Right ventricle myocardium superior (tissue), 1 donor: ENCODE measurements at regions not wholly inside any gene's neighbourhood (a gene's known extent, or its start where the extent isn't known, plus 50 kb on each side); places are given as distances from the start of the nearest gene placed in this dataset.
"Not testable (repeated sequence)": the region's sequence is repeated elsewhere in the genome, so short reads cannot be mapped to it uniquely, and the experiment has no call there.

Source experiments
- ATAC-seq: fragments of 200-7000 bp; cut with Tn5 transposase; one replicate; pipeline ENCODE4 v1.9.1; 2020; ENCODE audit warnings: mild to moderate bottlenecking; ENCODE audit not compliant: poor library complexity
- DNase-seq: peaks from one replicate; pipeline ENCODE4 v3.0.0-alpha.2; 2020
- intact Hi-C: fragments of 100-400 bp; cut with DNase I; formaldehyde crosslinking; loops from one replicate; pipeline ENCODE4 v1.11.2; 2022
- donor health status: DM: no; HTN: yes; CAD: no; lungs with severe emphysema.

DNA sequence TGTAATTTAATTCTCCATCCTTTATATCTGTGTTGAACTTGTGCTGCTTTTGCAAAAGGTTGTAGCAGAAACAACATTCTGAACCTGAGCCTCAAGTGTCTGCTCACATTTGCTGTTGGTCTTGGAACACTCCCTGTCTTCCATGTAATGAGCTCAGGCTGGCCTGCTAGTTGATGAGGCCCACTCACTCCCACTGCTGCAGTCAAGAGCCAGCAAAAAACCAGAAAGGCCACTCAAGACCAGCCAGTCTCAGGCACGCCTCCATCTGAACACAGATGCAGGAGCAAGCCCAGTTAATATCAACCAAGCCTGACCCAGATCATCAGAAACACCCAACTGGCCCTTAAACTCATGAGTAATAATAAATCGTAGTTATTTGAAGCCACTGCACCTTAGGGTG is 342.2 kb upstream of the NFIA start:
- ATAC-seq (no peak), DNase-seq (no peak)
- intact Hi-C loops = no loop called here

- ATAC-seq (no peak), DNase-seq (no peak)
- intact Hi-C loops = no loop called here
Observed at GRCh38 chr1:60739729-60740128, 342.6 kb upstream of the NFIA start.

DNA sequence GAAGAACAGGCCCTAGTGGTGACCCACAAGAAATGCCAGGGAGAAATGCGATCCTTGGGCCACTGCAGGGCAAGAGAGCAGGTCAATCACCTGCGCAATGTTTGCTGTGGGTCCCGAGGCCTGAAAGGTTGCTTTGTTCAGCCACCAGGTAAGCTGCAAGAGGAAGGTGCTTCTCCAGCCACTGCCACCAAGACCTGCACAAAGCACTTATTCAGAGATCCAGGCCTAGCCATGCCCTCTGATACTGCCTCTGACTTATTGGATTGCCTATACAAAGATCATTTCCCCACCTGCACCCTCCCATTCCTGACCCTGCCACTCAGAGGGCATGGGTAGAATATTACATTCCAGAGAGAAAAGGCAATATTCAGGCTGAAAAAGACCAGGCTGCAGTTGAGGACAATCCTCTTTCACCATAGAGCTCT is 349.4 kb upstream of the NFIA start:
- DNase-seq (no peak), ATAC-seq (no peak)
- intact Hi-C loops = no loop called here

- DNase-seq (no peak), ATAC-seq (no peak)
- intact Hi-C loops = no loop called here
Observed at GRCh38 chr1:60731321-60731720, 351.0 kb upstream of the NFIA start.

GRCh38 chr1:60727552-60727951 is 354.8 kb upstream of the NFIA start:
- intact Hi-C loops = no loop called here
- ATAC-seq = no peak
- no peak for DNase-seq

- no peak for DNase-seq
- intact Hi-C loops = no loop called here
- ATAC-seq = no peak
Observed at GRCh38 chr1:60716472-60716871, 365.9 kb upstream of the NFIA start.

DNA sequence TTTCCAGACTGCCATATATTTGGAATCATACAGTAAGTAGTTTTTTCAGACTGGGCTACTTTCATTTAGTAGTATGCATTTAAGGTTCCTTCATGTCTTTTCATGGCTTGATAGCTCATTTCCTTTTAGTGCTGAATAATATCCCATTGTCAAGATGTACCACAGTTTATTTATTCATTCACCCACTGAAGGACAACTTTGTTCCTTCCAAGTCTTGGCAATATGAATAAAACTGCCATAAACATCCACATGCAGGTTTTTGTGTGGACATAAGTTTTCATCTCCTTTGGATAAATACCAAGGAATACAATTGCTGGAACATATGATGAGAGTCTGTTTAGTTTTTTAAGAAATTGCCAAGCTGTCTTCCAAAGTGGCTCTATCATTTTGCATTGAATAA is 366.4 kb upstream of the NFIA start:
- intact Hi-C loops = no loop called here
- ATAC-seq (no peak), DNase-seq (no peak)

DNA sequence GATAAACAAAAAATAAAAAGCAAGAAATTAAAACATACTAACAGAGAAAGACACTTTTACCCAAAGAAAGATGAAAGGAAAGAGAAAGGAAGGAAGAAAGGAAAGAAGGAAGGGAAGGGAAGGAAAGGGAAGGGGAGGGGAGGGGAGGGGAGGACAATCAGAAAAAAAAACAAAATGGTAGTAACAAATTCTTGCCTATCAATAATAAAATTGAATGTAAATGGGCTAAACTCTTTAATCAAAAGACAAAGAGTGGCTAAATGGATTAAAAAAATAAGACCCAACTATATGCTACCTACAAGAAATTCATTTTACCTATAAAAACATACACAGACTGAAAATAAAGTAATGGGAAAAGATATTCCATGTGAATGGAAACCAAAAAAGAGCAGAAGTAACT is 372.9 kb upstream of the NFIA start:
- DNase-seq (no peak), ATAC-seq (no peak)
- intact Hi-C loops = no loop called here

GRCh38 chr1:60705026-60705425 is 377.3 kb upstream of the NFIA start:
- intact Hi-C loops = no loop called here
- DNase-seq = no peak

DNA sequence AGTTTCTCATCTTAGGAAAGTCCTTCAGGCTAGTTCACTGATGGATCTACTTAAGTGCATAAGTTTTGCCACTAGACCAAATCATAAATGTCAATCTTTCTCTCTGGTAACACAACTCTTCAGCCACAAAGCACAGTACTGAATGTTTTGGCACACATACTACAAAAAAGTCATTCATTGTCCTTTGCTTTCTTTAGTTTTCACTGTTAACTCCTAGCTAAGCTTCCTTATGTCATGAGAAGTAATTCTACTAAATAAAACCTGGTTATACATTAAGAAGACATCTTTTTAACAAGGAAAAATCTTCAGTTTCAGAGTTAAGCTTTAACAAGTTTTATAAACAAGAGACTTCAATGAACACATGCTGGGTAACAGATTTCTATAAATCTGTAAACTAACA is 379.2 kb upstream of the NFIA start:
- DNase-seq (no peak), ATAC-seq (no peak)
- intact Hi-C loops = no loop called here

More at GRCh38 chr1:60705026-60705425, 377.3 kb upstream of the NFIA start:
- no peak for ATAC-seq

DNA sequence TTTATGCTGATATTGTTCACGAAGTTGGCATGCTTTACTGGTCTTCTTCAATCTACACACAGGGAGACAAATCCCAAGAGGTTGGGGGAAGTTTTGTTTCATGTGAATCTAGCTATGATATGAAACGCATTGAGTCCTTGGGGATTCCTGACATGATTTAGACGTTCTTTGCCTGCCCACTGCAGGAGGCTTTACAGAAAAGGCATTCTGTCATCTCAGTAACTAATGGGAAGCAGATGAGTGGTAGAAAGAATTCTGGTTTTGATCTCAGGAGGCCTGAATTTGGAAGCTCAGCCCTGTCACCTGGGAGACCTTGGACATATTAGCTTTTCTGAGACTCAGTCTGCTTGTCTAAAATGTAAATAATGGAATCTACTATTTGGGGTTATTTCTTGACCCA is 383.0 kb upstream of the NFIA start:
- intact Hi-C loops = no loop called here
- DNase-seq (no peak), ATAC-seq (no peak)

- DNase-seq (no peak), ATAC-seq (no peak)
- intact Hi-C loops = no loop called here
Observed at GRCh38 chr1:60697204-60697994, 385.0 kb upstream of the NFIA start.

DNA sequence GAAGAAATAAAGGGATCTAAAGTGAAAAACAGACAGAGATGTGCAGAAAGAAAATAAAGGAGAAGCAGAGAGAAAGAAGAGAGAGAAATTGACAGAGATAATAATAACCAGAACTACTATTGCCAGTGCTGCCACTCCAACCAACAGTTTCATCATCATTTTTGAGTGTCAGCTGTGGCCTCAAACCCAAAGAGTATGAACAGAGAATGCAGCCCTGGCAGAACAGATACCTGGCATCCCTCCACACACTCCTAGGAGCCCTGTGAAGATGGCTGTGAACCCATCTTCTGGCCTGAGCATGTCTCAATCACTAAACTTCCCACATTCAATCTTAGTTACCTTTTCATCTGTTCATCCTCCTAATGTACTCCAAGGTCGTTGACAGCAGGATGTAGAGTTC is 385.8 kb upstream of the NFIA start:
- intact Hi-C loops = no loop called here
- DNase-seq (peak; percentile 21), ATAC-seq (peak; percentile 75)

GRCh38 chr1:60695716-60696171 is 386.6 kb upstream of the NFIA start:
- intact Hi-C loops = no loop called here
- ATAC-seq = peak; percentile 94
- DNase-seq = peak; percentile 52

DNA sequence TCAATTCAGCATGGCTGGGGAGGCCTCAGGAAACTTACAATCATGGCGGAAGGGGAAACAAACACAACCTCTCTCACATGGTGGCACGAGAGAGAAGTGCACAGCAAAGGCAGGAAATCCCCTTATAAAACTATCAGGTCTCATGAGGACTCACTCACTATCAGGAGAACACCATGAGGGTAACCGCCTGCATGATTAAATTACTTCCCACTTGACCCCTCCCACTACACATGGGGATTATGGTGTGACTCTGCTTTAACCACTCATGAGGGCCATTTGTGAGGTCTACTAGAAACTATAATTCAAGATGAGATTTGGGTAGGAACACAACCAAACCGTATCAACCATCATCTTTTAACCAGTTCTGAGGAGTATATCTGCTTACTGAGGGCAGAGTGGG is 387.4 kb upstream of the NFIA start:
- ATAC-seq (no peak), DNase-seq (no peak)
- intact Hi-C loops = no loop called here

DNA sequence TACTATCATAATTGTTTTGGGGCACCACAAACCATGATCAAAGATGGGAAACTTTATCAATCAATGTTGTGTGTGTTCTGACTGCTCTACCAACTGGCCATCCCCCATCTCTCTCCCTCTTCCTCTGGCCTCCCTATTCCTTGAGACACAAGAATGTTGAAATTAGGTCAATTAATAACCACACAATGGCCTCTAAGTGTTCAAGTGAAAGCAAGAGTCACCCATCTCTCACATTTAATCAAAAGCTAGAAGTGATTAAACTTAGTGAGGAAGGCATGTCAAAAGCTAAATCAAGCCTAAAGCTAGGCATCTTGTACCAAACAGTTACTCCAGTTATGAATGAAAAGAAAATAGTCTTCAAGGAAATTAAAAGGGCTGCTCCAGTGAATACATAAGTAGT is 390.3 kb upstream of the NFIA start:
- DNase-seq (no peak), ATAC-seq (no peak)
- intact Hi-C loops = no loop called here

DNA sequence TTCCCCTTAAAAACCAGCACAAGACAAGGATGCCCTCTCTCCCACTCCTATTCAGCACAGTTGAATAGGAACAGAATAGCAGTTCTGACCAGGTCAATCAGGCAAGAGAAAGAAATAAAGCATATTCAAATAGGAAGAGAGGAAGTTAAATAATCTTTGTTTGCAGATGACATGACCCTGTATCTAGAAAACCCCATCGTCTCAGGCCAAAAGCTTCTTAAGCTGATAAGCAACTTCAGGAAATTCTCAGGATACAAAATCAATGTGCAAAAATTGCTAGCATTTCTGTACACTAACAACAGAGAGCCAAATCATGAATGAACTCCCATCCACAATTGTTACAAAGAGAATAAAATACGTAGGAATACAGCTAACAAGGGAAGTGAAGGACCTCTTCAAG is 394.1 kb upstream of the NFIA start:
- ATAC-seq, intact Hi-C loops, DNase-seq: not testable (repeated sequence)

- no peak for ATAC-seq
- no peak for DNase-seq
- intact Hi-C loops = no loop called here
Observed at GRCh38 chr1:60681095-60681860, 401.1 kb upstream of the NFIA start.

GRCh38 chr1:60679524-60680375 is 402.6 kb upstream of the NFIA start:
- ATAC-seq (no peak), DNase-seq (no peak)
- intact Hi-C loops = no loop called here
